ENCODE measurements at regions not wholly inside any gene's neighbourhood (a gene's known extent, or its start where the extent isn't known, plus 50 kb on each side); places are given as distances from the start of the nearest gene placed in this dataset.

- TF ChIP-seq ZBTB49 (tag by site-specific recombination; IDR thresholded peaks at IDR 0.05; ENCODE audit: low read depth) (no peak), TRIM28 (IDR thresholded peaks at IDR 0.05; ENCODE audit: borderline replicate concordance, low read length) (peak; percentile 89), ZSCAN18 (tag by site-specific recombination; IDR thresholded peaks at IDR 0.05) (no peak), ZIC2 (tag by site-specific recombination; IDR thresholded peaks at IDR 0.05) (no peak), SETDB1 (IDR thresholded peaks at IDR 0.05; ENCODE audit: insufficient read length, low read length) (no peak), ZNF140 (tag by site-specific recombination; IDR thresholded peaks at IDR 0.05) (no peak), ZNF791 (tag by site-specific recombination; IDR thresholded peaks at IDR 0.05) (no peak), BCL11A (tag by site-specific recombination; IDR thresholded peaks at IDR 0.05; ENCODE audit: low read depth) (peak; percentile 95), ZNF610 (tag by site-specific recombination; IDR thresholded peaks at IDR 0.05; ENCODE audit: borderline replicate concordance) (0 out of 2 replicates have a peak, but pooled peaks have one; percentile 29), ZNF701 (tag by site-specific recombination; IDR thresholded peaks at IDR 0.05) (no peak), ZBTB8A (tag by site-specific recombination; IDR thresholded peaks at IDR 0.05) (peak; percentile 52; the same call in 1 of the 2 replicates), ZNF48 (tag by site-specific recombination; IDR thresholded peaks at IDR 0.05) (no peak), ZFP41 (tag by site-specific recombination; IDR thresholded peaks at IDR 0.05; ENCODE audit: borderline replicate concordance) (no peak), ZNF629 (tag by site-specific recombination; IDR thresholded peaks at IDR 0.05) (peak; percentile 94), BCL6B (tag by site-specific recombination; IDR thresholded peaks at IDR 0.05) (peak; percentile 88), ZNF133 (tag by site-specific recombination; IDR thresholded peaks at IDR 0.05) (no peak), ZNF248 (tag by site-specific recombination; IDR thresholded peaks at IDR 0.05) (no peak), GLIS2 (tag by site-specific recombination; IDR thresholded peaks at IDR 0.05) (0 out of 2 replicates have a peak, but pooled peaks have one; percentile 21), ZFHX2 (tag by site-specific recombination; conservative IDR thresholded peaks at IDR 0.05) (no peak), ZNF138 (tag by site-specific recombination; IDR thresholded peaks at IDR 0.05; ENCODE audit: borderline replicate concordance) (no peak), ZNF585B (tag by site-specific recombination; IDR thresholded peaks at IDR 0.05) (no peak), GFI1B (tag by site-specific recombination; IDR thresholded peaks at IDR 0.05) (peak; percentile 87), ZNF155 (tag by site-specific recombination; IDR thresholded peaks at IDR 0.05) (no peak), ZNF366 (tag by site-specific recombination; conservative IDR thresholded peaks at IDR 0.05) (peak; percentile 99), MZF1 (tag by site-specific recombination; IDR thresholded peaks at IDR 0.05; ENCODE audit: borderline replicate concordance) (peak; percentile 85; the same call in 1 of the 2 replicates), ZNF394 (tag by site-specific recombination; IDR thresholded peaks at IDR 0.05; ENCODE audit: borderline replicate concordance) (peak; percentile 72), ZNF214 (tag by site-specific recombination; IDR thresholded peaks at IDR 0.05; ENCODE audit: borderline replicate concordance) (no peak), ZNF501 (tag by site-specific recombination; IDR thresholded peaks at IDR 0.05) (no peak), ZNF10 (tag by site-specific recombination; IDR thresholded peaks at IDR 0.05) (peak; percentile 67; the same call in 1 of the 2 replicates), ZNF521 (tag by site-specific recombination; IDR thresholded peaks at IDR 0.05) (no peak), ZNF621 (tag by site-specific recombination; IDR thresholded peaks at IDR 0.05) (no peak), ZNF624 (tag by site-specific recombination; IDR thresholded peaks at IDR 0.05) (no peak), INSM2 (tag by site-specific recombination; IDR thresholded peaks at IDR 0.05) (peak; percentile 97), GLIS1 (tag by site-specific recombination; IDR thresholded peaks at IDR 0.05) (peak; percentile 61), GLI4 (tag by site-specific recombination; IDR thresholded peaks at IDR 0.05) (no peak)
These were observed 101.4 kb upstream of the PDE5A start (continued) for GRCh38 chr4:119729835-119730670.

All from HEK293 (cell line).